HepG2 (cell line): ENCODE measurements at regions not wholly inside any gene's neighbourhood (a gene's known extent, or its start where the extent isn't known, plus 50 kb on each side); places are given as distances from the start of the nearest gene placed in this dataset.

Source experiments
- ATAC-seq: fragments of 200-7000 bp; cut with Tn5 transposase; 3 replicates; pipeline ENCODE4 v1.9.1; 2020; ENCODE audit warnings: mild to moderate bottlenecking, moderate library complexity
- BruUV-seq: library from RNA; stranded (reverse); fragments of 400-500 nt; replicated peaks from 2 replicates; lab custom pipeline; 2021; lab: Mats Ljungman, UMichigan
- CTCF ChIA-PET: fragments of 300-600 bp; formaldehyde crosslinking; extraction: SDS; loops from one replicate; lab custom pipeline; 2021; ENCODE audit warnings: low total read pairs, inconsistent platforms, low intra/inter-chr PET ratio; lab: Yijun Ruan, JAX
- POLR2A ChIA-PET: fragments of 350-600 bp; sonication (Branson Sonifier 250); formaldehyde crosslinking; loops from one replicate; lab custom pipeline; 2020; ENCODE audit warnings: antibody characterized with exemption, inconsistent platforms; lab: Yijun Ruan, JAX
- DNase-seq: peaks from one replicate; pipeline ENCODE4 v3.0.0-alpha.2; 2015; ENCODE audit warnings: low spot score
- FAIRE-seq: peaks from 3 replicates; lab custom pipeline; 2011; peaks lifted over from hg19 to GRCh38; lab: Jason Lieb, UNC
- H2AFZ ChIP-seq: one replicate; pipeline ENCODE4 v1.6.1; 2011; ENCODE audit warnings: low read length, inconsistent platforms
- H3K27ac ChIP-seq: fragments of 300-600 bp; 3 replicates; pipeline ENCODE4 v1.8.0; 2011; ENCODE audit warnings: mixed run types, mild to moderate bottlenecking, mixed read lengths, low read length, inconsistent platforms; ENCODE audit not compliant: insufficient read depth; ENCODE audit errors: extremely low read length
- H3K27me3 ChIP-seq, 2 experiments: fragments of 200-600 bp in 1 of 2; 2 replicates in 1 of 2; 3 replicates in 1 of 2; pipeline versions ENCODE4 v1.6.0 to v1.8.0; 2011; ENCODE audit warnings: low read length in 2 of 2, mild to moderate bottlenecking in 2 of 2, moderate library complexity in 2 of 2, inconsistent platforms in 1 of 2; ENCODE audit not compliant: insufficient read depth in 2 of 2, control insufficient read depth in 1 of 2
- H3K36me3 ChIP-seq, 2 experiments: fragments of 200-600 bp in 1 of 2; replicated peaks in 1 of 2; 2 replicates in 1 of 2; 3 replicates in 1 of 2; pipeline versions ENCODE4 v1.5.1 to v1.8.0; 2011; ENCODE audit warnings: low read length in 2 of 2, inconsistent platforms in 1 of 2; ENCODE audit not compliant: insufficient read depth in 2 of 2, control insufficient read depth in 1 of 2
- H3K4me1 ChIP-seq: 2 replicates; pipeline ENCODE4 v1.5.1; 2012; ENCODE audit warnings: low read length, inconsistent platforms; ENCODE audit not compliant: insufficient read depth
- H3K4me2 ChIP-seq: 2 replicates; pipeline ENCODE4 v1.6.0; 2011; ENCODE audit warnings: low read depth, low read length, inconsistent platforms
- H3K4me3 ChIP-seq, 3 experiments: fragments of 200-600 bp in 1 of 3; sonication (generic), shearing (Covaris generic) in 1 of 3; replicated peaks in 1 of 3; 2 replicates each; pipeline ENCODE4 v1.5.1; 2011 to 2016; ENCODE audit warnings: low read length in 3 of 3, inconsistent platforms in 2 of 3, low read depth in 2 of 3, mild to moderate bottlenecking in 2 of 3, control low read depth in 1 of 3, mixed read lengths in 1 of 3; ENCODE audit not compliant: insufficient read depth in 1 of 3
- H3K79me2 ChIP-seq: one replicate; pipeline ENCODE4 v1.6.1; 2011; ENCODE audit warnings: low read length, inconsistent platforms; ENCODE audit not compliant: insufficient read depth
- H3K9ac ChIP-seq: 2 replicates; pipeline ENCODE4 v1.6.0; 2011; ENCODE audit warnings: mild to moderate bottlenecking, low read depth, low read length, inconsistent platforms; ENCODE audit not compliant: insufficient read depth
- H3K9me3 ChIP-seq: 2 replicates; pipeline ENCODE4 v1.5.1; 2012; ENCODE audit warnings: mild to moderate bottlenecking, low read length
- H4K20me1 ChIP-seq: 2 replicates; pipeline ENCODE4 v1.6.0; 2011; ENCODE audit warnings: inconsistent platforms, mild to moderate bottlenecking, low read length, moderate library complexity; ENCODE audit not compliant: insufficient read depth
- CBX5 ChIP-seq: sonication (generic); formaldehyde crosslinking; IDR thresholded peaks from 2 replicates; pipeline ENCODE4 v1.4.0; 2020; ENCODE audit warnings: missing genetic modification reagents, borderline replicate concordance
- FOXA3 ChIP-seq: IDR thresholded peaks from 2 replicates; pipeline ENCODE4 v1.6.1; 2016; ENCODE audit warnings: missing genetic modification reagents, missing compliant biosample characterization
- HOXA9 ChIP-seq: sonication (generic); formaldehyde crosslinking; IDR thresholded peaks from 2 replicates; pipeline ENCODE4 v1.8.1; 2022; ENCODE audit warnings: missing genetic modification reagents, mild to moderate bottlenecking, moderate library complexity, borderline replicate concordance
- MAFG ChIP-seq: sonication (generic); formaldehyde crosslinking; IDR thresholded peaks from 2 replicates; pipeline ENCODE4 v1.5.1; 2020; ENCODE audit warnings: mild to moderate bottlenecking, missing genetic modification reagents
- SMYD3 ChIP-seq: sonication (generic); formaldehyde crosslinking; IDR thresholded peaks from 2 replicates; pipeline ENCODE4 v1.8.1; 2023; ENCODE audit warnings: mild to moderate bottlenecking, missing genetic modification reagents
- SP140L ChIP-seq: sonication (generic); formaldehyde crosslinking; IDR thresholded peaks from 2 replicates; pipeline ENCODE4 v1.4.0; 2020; ENCODE audit warnings: missing genetic modification reagents, borderline replicate concordance
- ZNF557 ChIP-seq: sonication (generic); formaldehyde crosslinking; IDR thresholded peaks from 2 replicates; pipeline ENCODE4 v1.4.0; 2020; ENCODE audit warnings: missing genetic modification reagents
- ZNF776 ChIP-seq: sonication (generic); formaldehyde crosslinking; IDR thresholded peaks from 2 replicates; pipeline ENCODE4 v1.4.0; 2020; ENCODE audit warnings: mild to moderate bottlenecking, missing genetic modification reagents
- WGBS: methylation state at CpG from one replicate; pipeline ENCODE4 v1.1.6; 2017; ENCODE audit warnings: low lambda C conversion rate; 5-methylcytosine and 5-hydroxymethylcytosine counted together
- in situ Hi-C: cut with HindIII; loops from 2 replicates; pipeline ENCODE4 v1.10.0; 2017; ENCODE audit warnings: low pct_unique_long_range_greater_than_20kb; ENCODE audit not compliant: extremely low pct_ligation_motif_present
- intact Hi-C: fragments of 100-400 bp; cut with micrococcal nuclease; formaldehyde crosslinking; loops from one replicate; pipeline ENCODE4 v1.10.0; 2022; ENCODE audit not compliant: unreplicated experiment
- TF ChIP-seq, protein P1 (sequence below): sonication (generic); formaldehyde crosslinking; IDR thresholded peaks from 2 replicates; pipeline ENCODE4 v1.8.1; 2022; ENCODE audit warnings: low read depth, mild to moderate bottlenecking, missing genetic modification reagents
- TF ChIP-seq, protein P2 (sequence below): sonication (generic); formaldehyde crosslinking; IDR thresholded peaks from 2 replicates; pipeline ENCODE4 v1.5.0; 2020; ENCODE audit warnings: mild to moderate bottlenecking, missing genetic modification reagents

DNA sequence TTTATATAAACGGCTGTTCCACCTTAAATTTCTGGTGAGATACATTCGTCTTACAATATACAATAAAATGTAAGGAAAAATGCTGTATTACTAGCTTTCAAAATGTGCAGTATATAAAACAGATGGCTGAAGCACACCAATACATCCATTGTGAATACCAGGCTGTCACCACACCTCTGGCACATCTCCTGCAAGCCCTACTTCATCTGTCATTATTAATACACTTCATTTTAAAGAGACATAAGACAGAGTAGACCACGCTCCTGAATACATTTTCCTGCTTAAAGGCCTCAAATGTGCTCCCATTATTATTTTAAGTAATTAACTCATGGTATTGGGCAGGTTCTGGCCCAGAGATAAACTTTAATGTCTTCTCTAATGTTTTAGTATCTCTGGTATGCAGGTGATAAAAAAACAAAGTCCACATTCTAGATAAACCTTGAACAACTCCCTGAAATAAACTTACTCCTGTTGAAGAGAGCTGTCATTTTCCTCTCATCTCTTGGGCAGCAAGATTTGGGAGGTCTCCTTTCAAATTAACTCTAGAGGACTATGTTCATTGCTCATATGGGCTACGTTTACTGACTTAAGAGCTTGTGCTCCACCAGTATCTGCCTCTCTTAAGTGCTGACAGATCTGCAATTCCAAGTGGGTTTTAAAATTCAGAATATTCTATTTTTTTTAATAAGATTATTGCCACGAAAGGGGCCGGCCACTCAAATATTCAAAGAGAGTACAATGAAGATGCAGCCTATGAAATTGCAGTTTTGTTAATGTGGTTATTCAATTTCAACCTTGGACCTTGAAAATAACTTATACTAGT, 396.5 kb upstream of the SEMA3D start:
- no peak for FAIRE-seq
- ChIA-PET POLR2A (no interaction called here), CTCF (no interaction called here)
- TF ChIP-seq FOXA3 (CRISPR knock-in tag) (no peak), HOXA9 (CRISPR knock-in tag) (no peak), ZNF557 (no peak), CBX5 (CRISPR knock-in tag) (no peak), SP140L (CRISPR knock-in tag) (no peak), SMYD3 (CRISPR knock-in tag) (no peak), MAFG (CRISPR knock-in tag) (no peak), ZNF776 (CRISPR knock-in tag) (no peak)
- TF ChIP-seq, protein P1, sequence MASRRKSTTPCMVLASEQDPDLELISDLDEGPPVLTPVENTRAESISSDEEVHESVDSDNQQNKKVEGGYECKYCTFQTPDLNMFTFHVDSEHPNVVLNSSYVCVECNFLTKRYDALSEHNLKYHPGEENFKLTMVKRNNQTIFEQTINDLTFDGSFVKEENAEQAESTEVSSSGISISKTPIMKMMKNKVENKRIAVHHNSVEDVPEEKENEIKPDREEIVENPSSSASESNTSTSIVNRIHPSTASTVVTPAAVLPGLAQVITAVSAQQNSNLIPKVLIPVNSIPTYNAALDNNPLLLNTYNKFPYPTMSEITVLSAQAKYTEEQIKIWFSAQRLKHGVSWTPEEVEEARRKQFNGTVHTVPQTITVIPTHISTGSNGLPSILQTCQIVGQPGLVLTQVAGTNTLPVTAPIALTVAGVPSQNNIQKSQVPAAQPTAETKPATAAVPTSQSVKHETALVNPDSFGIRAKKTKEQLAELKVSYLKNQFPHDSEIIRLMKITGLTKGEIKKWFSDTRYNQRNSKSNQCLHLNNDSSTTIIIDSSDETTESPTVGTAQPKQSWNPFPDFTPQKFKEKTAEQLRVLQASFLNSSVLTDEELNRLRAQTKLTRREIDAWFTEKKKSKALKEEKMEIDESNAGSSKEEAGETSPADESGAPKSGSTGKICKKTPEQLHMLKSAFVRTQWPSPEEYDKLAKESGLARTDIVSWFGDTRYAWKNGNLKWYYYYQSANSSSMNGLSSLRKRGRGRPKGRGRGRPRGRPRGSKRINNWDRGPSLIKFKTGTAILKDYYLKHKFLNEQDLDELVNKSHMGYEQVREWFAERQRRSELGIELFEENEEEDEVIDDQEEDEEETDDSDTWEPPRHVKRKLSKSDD (CRISPR knock-in tag): no peak
- TF ChIP-seq, protein P2, sequence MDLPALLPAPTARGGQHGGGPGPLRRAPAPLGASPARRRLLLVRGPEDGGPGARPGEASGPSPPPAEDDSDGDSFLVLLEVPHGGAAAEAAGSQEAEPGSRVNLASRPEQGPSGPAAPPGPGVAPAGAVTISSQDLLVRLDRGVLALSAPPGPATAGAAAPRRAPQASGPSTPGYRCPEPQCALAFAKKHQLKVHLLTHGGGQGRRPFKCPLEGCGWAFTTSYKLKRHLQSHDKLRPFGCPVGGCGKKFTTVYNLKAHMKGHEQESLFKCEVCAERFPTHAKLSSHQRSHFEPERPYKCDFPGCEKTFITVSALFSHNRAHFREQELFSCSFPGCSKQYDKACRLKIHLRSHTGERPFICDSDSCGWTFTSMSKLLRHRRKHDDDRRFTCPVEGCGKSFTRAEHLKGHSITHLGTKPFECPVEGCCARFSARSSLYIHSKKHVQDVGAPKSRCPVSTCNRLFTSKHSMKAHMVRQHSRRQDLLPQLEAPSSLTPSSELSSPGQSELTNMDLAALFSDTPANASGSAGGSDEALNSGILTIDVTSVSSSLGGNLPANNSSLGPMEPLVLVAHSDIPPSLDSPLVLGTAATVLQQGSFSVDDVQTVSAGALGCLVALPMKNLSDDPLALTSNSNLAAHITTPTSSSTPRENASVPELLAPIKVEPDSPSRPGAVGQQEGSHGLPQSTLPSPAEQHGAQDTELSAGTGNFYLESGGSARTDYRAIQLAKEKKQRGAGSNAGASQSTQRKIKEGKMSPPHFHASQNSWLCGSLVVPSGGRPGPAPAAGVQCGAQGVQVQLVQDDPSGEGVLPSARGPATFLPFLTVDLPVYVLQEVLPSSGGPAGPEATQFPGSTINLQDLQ: no peak
- Histone ChIP-seq H3K4me1 (no peaks in the 10 kb centered on the region), H3K4me3 (no peak overlapping the region), H3K27me3 (no peaks in the 10 kb centered on the region), H3K4me2 (no peak overlapping the region), H4K20me1 (no peaks in the 10 kb centered on the region; the same call in 1 of the 2 replicates), H3K9ac (no peak overlapping the region), H3K27ac (no peak overlapping the region), H3K79me2 (no peaks in the 10 kb centered on the region), H3K36me3 (no peaks in the 10 kb centered on the region), H2AFZ (no peak overlapping the region), H3K9me3 (no peaks in the 10 kb centered on the region)
- in situ Hi-C loops (no loop called here), intact Hi-C loops (no loop called here)
- no TSS peak for BruUV-seq
- ATAC-seq: no peak
- 4% methylated on average over 6 of the region's 6 CpGs for WGBS
- no peak for DNase-seq
